ENCODE measurements at regions not wholly inside any gene's neighbourhood (a gene's known extent, or its start where the extent isn't known, plus 50 kb on each side); places are given as distances from the start of the nearest gene placed in this dataset.
"Not testable (repeated sequence)": the region's sequence is repeated elsewhere in the genome, so short reads cannot be mapped to it uniquely, and the experiment has no call there.

DNA sequence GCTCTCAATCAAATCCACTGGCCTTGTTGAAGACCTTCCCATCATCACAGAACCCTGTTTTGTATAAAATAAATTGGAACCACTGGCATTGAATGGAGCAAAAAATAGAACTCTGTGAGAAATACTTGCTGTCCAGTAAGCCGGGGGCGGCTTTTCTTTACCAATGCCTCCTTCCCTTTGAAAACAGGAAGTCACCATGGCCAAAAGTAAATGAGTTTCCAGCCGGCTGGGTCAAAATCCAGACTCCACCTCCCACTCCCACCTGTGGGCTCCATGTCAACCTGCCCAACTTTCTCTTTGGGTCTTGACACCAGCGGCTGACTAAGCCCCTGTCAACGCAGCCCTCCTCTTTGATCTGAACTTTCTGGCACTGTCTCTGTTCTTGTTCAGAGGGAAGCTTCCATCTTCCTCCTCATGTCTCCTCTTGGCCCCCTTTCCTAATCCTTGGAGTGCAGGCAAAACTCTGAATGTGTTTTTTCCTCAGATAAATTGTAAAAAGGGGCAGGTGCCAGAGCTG, 95.2 kb downstream of the TFAP2C start:
- DNase-seq (ENCODE audit: low spot score) = no peak

DNA sequence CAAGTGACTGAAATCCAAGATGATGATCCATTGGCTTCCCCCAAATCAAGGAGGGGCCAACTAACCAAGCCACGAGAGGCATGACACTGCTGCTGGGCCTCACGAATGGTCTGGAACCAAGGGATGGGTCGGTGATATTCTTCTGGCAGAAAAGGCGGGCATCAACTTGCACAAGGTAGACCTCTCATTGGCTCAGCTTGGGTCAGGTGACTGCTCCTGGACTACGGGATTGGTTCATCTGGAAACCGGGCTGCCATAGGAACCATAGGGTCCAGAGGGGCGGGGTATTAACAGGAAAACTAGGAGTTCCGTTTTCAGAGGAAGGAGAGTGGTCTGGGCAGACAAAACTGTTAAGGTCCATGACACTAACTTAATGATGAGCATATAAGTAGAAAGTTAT, 100.9 kb downstream of the TFAP2C start:
- no peak for DNase-seq (ENCODE audit: low spot score)

DNA sequence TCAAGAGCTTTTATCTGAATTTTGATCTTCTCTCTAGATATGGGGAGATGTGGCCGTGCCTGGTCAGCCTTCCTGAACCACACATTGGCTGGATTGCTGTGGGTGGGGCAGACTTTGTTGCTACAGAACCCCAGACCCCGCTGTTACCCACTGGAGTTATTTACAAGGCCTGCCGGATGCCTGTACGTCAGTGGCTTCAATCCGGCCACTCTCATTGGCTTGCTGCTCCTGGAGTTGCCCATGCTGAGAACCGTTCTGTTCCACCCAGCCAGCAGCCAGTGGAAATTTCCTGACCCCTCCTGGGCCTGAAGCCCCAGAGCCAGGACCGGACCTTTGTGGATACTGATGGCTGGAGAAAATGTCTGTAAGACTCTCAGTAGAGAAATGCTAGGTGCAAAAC, 101.9 kb downstream of the TFAP2C start:
- DNase-seq (ENCODE audit: low spot score) = no peak

DNA sequence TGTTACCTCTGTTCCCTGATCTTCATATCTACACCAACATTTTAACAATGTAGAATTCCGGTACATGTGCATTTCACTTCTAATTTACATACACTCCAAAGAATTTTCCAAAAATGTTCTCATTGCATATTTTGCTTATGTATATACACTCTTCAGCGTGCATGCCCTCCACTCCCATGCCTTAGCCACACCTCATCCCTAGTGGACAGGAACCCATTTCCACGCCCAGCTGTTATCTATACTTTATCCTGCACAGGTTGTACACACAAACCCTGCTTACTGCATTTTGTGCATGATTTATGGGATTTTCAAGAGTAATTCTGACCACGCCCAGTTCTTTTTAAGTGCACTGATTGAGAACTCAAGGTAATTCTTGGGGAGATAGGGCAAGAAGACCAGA, 102.4 kb downstream of the TFAP2C start:
- no peak for DNase-seq (ENCODE audit: low spot score)

DNA sequence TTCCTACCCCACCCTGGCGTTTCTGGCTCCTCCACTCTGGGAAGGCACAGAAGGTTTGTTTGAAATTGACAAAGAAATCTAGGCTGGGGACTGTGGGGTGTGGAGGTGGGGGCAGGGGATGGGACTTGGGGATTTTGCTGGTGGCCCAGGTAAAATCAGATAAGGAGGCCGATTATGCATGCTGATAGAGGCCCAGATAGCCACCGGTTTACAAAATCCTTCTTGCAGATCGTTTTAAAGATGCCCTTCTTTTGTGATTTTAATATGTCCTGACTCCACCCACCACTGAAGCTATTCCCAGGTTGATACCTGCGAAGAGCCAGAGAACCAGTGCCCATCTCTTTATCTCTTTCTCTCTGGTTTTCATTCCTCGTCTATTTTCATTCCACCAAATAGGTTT, 104.9 kb downstream of the TFAP2C start:
- no peak for DNase-seq (ENCODE audit: low spot score)

DNA sequence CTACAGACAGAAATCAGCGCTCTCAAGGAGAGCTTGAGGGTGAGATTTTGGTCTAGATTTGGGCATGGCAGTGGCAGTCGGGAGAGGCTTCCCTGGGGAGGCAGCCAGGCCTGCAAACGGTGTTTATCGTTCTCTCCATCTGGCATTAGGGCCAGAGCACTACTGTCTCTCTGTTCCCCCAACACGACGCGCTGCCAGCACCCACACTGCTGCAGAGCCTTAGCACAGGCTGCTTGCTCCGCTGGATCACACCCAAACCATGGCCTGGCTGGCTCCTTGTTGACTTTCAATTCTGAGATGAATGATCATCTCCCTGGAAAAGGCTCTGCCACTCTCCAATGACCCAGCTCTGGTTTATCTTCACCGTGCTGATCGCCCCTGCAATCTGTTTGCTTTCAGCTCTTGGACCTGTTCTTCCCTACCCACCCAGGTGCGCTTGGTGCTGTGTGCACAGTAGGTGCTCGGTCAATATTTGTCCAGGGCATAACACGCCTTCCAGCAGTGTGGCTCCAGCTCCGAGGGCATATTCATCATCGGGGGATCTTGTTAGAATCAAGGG, 106.1 kb downstream of the TFAP2C start:
- DNase-seq (ENCODE audit: low spot score) = no peak

DNA sequence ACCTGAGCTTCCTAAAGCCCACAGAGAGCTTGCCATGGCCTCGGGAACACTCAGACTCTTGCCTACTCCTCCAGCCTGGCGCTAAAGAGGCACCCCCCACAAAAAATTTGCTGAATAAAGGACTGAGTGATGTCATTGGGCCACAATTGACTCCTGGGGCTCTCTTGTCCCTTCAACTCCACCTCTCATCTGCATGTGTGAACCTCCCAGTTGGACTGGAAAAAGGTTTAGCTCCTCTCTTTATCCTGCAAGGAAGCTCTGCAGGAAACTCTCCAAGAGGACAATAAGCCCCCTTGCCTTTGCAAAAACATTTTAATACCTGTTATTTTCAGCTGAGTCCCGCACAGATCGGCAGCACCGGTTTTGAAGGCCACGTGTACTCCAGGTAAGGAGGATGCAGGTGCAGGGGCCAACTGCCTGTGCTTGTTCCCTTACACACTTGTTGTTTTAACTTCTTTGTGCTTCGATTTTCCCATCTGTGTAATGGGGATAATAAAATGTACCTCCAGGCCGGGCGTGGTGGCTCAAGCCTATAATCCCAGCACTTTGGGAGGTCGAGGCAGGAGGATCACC, 107.3 kb downstream of the TFAP2C start:
- DNase-seq (ENCODE audit: low spot score) = no peak

DNA sequence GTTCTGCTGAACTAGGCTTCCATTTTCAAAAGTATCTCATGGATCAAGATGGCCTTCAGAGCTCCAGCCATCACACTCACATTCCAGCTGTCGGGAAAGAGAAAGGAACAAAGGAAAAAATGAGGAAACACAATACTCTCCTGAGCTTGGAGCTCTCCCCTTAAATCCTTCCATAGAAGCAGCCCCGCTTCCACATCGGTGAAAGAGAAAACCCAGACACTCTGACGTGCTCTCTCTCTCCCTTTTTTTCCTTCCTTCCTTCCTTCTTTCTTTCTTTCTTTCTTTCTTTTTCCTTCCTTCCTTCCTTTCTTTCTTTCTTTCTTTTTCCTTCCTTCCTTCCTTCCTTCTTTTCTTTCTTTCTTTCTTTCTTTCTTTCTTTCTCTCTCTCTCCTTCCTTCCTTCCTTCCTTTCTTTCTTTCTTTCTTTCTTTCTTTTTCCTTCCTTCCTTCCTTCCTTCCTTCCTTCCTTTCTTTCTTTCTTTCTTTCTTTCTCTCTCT, 115.3 kb downstream of the TFAP2C start:
- DNase-seq (ENCODE audit: low spot score) = not testable (repeated sequence)

DNA sequence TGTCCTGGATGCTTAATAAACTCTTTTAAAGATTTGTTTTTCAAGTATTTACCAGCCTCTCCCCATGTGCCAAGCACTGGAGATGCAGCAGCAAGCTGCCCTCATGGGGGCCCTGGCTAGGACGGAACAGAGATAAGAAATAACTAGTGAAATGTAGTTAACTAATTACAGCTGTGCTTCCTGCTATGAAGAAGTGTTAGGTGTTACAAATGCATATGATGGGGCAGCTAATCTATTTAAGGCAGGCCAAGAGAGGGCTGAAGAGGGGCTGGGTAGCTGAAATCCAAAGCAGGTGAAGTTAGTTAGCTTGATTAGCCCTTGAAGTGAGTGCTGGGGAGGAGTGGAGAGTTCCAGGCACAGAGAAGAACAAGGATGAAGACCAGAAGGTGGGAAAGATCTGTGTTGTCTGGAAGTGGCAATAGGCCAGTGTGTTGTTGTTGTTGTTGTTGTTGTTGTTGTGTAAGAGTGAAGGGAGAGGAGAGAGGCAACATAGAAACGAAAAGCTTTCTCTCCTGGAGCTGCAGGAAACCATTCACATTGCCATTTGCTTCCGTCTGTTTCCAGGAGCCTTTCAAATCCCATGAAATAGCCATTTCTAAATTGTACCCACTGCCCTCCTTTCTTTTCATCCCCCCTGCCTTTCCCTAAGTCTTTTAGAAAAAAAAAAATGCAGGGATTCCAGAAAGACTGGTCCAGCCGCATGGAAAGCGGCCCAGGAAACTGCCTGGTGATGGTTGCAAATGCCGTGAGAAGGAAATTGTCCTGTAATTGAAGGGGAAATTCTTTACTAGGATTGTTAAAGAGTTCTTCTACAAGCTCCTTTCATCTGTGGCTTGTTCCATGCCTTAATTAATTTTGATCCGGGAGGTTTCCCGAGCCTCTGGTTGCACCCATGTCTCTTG, 119.6 kb downstream of the TFAP2C start:
- DNase-seq (ENCODE audit: low spot score) = no peak

DNA sequence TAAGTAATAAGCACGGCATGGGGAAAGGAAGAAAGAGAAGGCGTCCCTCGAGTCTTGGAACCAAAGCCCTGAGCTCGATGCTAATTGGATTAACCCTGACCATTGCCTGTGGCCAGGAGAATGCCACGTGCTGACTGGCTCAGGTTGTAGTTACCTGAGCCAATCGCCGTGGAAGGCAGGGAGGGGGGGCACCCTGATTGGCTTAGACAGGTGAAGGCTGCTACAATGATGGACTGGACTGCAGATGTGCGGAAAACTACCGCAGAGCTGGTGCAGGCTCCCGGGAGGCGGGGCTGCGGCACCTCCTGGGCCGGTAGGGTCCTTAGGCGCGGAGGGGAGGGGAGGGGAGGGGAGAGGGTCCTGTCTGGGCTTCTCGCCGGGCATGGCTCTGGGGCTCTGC, 121.3 kb downstream of the TFAP2C start:
- DNase-seq (ENCODE audit: low spot score) = no peak

DNA sequence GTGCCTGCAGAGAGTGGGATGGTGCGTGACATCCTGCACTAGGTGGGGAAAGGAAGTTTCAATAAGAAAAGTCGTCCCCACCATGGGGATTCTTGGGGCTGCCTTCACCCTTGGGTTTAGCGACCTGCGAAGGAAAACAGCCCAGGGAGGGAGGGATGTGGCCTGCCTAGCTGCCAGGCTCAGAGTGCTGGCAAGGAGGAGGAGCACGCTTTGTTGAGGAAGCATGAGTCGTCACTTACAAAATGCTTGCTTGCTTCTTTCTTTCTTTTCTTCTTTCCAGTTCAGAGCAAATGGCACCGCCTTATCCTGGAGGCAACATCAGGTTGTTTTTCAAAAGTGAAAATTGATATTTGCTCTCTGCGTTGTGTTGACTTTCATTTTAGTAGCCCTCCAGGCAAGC, 123.2 kb downstream of the TFAP2C start:
- DNase-seq (ENCODE audit: low spot score) = peak; percentile 45

DNA sequence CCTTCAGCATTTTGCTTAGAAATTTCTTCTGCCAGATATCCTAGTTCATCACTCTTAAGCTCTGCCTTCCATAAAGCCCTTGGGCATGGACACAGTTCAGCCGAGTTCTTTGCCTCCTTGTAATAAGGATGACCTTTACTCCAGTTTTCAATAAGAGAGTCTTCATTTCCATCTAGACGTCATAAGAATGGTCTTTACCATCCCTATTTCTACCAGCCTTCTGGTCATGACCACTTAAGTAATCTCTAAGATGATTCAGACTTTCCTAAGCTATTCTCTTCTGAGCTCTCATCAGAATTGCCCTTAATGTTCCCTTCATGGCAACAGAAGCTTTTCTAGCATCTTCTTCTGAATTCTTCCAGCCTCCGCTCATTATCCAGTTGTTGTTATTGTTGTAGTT, 126.1 kb downstream of the TFAP2C start:
- no peak for DNase-seq (ENCODE audit: low spot score)

DNA sequence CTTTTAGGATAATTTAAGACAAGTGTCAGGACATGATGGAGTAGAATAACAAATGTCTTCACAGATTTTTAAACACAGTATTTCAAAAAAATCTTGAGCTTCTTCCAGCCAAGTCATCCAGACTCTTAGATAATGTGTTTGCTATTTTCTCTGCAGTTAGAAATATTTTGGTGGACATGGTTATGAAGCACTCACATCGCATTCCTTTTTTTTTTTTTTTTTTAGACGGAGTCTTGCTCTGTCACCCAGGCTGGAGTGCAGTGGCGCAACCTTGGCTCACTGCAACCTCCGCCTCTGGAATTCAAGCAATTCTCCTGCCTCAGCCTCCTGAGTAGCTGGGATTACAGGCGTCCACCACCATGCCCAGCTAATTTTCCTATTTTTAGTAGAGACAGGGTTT, 127.6 kb downstream of the TFAP2C start:
- peak; percentile 50 for DNase-seq (ENCODE audit: low spot score)

DNA sequence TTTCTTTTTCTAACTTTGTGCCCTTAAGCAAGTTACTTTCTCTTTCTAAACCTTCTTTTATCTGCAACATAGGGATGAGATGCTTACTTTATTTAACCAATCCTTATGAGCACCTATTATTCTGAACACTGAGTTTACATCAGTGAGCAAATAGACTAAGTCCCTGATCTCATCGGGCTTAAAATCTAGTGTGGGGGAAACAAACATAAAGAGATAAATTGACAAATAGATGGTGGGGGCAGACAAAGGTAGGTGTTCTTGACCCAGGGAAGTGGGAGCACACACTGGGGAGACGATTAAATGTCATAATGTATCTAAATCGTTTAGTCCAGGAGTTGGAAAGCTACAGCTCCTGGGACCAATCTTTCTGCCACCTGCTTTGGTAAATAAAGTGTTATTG, 129.6 kb downstream of the TFAP2C start:
- DNase-seq (ENCODE audit: low spot score) = no peak

DNA sequence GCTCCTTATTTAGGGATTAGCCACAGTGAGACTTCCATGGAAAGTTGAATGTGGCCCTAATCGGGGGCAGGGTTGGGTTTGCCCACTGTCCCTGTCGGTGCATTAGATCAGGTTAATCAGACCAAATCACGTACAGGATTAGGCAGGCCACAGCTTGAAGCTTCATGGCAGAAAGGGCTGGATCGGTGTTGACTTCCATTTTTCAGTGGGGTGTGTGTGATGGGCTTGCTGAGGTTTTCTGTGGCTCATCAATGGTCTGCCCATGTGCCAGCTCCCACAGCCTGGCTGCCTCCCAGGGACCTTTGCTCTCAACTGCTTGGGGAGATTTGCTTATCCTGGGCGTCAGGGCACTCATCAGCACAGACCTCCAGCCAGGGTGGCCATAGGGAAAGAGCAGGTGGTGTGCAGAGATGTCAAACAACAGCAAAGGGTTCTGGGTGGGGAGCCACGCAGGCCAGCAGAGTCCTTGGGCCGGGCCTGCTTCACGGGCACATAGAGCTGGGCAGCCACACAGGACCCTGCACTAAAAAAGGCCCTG, 130.7 kb downstream of the TFAP2C start:
- no peak for DNase-seq (ENCODE audit: low spot score)

DNA sequence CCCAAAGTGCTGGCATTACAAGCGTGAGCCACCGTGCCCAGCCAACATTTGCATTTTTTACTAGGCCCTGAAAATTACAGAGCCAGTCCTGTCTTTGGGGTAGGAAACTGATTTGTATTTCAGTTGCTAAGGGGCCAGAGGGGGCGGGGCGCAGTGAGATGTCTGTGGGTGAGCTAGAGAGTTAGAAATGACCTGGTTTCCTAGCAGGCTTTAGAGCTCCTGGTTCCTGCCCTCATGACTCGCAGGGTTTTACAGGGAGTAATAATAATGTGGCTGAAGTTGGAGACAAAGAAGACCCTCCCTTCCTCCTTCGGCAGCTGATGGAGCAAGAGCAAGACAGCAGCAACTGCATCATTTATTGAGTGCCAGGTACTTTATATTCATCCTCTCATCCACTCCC, 131.5 kb downstream of the TFAP2C start:
- DNase-seq (ENCODE audit: low spot score) = no peak

DNA sequence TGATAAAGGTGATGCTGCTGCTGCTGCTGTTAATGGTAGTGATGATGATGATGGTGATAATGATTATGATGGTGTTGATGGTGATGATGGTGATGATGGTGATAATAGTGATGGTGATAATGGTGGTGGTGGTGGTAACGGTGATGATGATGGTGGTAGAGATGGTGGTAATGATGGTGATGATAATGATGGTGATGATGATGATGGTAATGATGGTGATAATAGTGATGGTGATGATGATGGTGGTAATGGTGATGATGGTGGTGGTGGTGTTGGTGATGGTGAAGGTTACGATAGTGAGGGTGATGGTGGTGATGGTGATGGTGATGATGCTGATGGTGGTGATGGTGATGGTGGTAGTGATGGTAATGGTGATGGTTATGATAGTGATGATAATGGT, 132.3 kb downstream of the TFAP2C start:
- no peak for DNase-seq (ENCODE audit: low spot score)

DNA sequence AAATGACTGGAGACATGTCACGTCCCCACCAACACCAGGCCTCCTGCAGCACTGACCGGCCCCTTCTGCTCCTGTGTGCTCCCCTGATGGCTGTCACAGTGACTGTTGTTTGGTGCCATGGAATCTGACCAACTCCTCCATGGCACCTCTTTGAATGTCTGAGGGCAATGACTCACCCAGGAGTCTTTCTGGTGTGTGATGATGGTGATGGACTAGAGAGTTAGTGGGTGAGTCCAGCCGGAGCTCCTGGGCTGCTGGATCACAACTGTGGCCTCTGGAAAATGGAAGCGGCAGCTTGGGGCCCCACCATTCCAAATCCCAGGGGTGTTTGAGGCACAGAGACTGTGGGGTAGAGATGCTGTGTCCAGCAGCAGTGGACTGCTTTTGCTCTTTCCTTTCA, 133.3 kb downstream of the TFAP2C start:
- DNase-seq (ENCODE audit: low spot score) = no peak

DNA sequence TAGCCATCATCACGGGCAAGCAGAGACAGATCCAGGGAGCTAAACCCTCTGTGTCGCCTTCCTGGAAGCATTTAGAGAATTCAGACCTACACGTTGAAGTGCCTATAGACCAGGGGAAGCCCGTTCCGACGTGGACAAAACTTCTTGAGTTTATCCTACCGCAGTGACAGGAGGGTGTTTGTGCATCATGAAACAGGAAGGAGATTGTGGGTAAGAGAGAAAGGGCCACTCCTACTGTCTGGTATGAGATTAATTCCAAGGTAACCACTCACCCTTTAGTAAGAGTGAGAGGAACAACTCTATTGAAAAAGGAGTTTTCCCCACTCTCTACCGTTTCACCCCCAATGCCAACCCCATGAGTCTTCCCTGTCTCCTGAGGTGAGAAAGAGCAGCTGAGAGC, 133.7 kb downstream of the TFAP2C start:
- DNase-seq (ENCODE audit: low spot score) = no peak

DNA sequence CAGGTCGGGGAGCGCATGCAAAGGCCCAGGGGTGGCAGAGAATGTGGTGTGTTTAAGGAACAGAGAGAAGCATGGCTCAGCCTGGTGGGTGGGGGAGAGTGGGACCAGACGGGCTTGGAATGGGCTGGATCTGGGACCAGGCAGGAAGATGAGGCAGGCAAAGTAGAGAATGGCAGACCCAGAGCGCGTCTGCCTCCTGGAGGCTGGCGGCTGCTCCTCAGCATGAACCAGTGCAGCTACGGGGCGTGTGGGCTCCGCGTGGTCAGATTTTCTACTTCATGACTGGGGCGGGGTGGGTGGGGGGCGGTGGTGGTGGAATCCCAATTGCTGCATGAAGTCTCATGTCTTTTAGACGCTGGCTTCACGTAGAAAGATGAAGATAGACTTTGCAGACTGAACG, 135.6 kb downstream of the TFAP2C start:
- no peak for DNase-seq (ENCODE audit: low spot score)

DNA sequence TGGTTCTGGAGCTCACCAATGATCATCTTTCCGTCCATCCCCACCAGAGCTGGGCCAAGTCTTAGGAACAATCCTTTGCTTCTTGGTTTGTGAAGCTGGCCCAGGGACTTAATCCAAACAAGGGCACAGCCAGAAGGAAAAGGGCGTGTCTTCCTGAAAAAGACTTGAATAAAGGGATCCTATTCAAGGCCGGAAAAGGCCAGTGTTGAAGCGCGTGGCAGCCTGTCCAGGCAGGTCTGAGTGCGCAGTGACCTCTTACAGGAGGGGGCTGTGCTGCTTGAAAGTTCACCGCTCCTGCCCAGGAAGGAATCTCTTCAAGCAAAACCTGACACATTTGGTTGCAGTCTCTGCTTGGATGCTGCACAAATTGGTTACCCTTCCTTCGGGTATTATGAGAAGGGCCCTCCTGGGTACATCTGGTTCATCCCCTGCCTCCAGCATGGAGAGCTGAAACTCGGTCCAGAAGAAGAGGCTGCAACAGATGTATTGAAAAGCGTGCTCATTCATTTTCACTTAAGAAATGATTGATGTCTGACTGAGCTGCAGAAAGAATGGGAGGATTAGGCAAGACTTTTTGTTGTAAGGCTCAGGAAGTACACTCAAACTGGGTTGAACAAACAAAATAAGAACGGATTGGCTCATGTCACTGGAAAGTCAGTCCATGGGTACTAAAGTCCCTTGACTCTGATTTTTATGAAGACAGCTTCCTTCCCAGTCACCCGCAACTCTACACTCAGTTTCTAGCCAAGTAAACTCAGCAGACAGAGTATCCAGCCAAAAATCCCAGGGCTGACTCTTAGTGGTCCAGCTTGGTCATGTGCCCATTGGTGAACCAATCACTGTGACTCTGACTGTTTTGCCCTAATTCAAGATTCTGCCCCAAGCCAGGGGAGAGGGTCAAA, 136.3 kb downstream of the TFAP2C start:
- DNase-seq (ENCODE audit: low spot score) = no peak

DNA sequence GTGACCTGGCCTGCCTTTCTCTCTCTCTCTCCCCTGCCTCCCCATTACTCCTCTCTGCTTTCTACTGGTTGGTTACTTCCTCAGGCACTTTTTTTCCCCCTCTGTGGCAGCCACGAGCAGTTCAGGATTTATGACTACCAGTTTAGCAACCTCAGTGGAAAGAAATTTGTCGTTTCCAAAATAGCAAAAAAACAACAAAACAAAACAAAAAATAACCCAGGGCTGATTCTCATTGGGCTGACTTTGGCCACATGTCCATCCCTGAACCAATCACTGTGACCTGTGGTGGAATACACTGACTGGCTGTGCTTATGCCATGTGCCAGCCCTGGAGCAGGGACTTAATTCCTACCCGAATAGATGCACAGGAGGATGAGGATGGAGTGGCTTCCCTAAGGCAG, 137.4 kb downstream of the TFAP2C start:
- DNase-seq (ENCODE audit: low spot score) = peak; percentile 31

Data from GM03348 (cell line).